GM12873 (cell line): ENCODE measurements at regions not wholly inside any gene's neighbourhood (a gene's known extent, or its start where the extent isn't known, plus 50 kb on each side); places are given as distances from the start of the nearest gene placed in this dataset.

Experiments
- TF ChIP-seq, protein P1 (sequence below): IDR thresholded peaks from 2 replicates; pipeline ENCODE4 v1.5.1; 2012; ENCODE audit warnings: low read depth, mild to moderate bottlenecking, moderate library complexity, low read length, control low read depth; ENCODE audit not compliant: insufficient read depth; ENCODE audit errors: missing control alignments

GRCh38 chr16:58948244-58948643 lies 214.1 kb upstream of the GOT2 start:
- TF ChIP-seq, protein P1, sequence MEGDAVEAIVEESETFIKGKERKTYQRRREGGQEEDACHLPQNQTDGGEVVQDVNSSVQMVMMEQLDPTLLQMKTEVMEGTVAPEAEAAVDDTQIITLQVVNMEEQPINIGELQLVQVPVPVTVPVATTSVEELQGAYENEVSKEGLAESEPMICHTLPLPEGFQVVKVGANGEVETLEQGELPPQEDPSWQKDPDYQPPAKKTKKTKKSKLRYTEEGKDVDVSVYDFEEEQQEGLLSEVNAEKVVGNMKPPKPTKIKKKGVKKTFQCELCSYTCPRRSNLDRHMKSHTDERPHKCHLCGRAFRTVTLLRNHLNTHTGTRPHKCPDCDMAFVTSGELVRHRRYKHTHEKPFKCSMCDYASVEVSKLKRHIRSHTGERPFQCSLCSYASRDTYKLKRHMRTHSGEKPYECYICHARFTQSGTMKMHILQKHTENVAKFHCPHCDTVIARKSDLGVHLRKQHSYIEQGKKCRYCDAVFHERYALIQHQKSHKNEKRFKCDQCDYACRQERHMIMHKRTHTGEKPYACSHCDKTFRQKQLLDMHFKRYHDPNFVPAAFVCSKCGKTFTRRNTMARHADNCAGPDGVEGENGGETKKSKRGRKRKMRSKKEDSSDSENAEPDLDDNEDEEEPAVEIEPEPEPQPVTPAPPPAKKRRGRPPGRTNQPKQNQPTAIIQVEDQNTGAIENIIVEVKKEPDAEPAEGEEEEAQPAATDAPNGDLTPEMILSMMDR = no peak

DNA sequence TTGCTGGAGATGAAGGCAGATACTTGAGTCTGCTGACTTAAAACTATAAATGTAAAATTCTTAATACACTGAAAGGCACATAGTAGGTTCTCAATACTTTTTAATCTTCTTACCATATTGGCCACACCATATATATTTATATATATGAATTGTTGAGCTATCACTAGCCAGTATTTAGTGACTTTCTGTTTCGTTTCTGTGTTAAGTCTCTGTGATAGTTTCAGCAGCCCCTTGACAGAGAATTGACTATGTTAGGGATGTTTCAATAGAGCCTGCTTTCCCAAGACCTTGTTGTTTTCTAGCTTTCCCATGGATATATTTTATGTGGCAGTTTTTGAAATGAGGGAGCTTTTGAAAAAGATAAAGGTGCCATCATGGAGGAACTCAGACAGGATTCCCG lies 206.5 kb upstream of the GOT2 start:
- TF ChIP-seq, protein P1 = no peak

DNA sequence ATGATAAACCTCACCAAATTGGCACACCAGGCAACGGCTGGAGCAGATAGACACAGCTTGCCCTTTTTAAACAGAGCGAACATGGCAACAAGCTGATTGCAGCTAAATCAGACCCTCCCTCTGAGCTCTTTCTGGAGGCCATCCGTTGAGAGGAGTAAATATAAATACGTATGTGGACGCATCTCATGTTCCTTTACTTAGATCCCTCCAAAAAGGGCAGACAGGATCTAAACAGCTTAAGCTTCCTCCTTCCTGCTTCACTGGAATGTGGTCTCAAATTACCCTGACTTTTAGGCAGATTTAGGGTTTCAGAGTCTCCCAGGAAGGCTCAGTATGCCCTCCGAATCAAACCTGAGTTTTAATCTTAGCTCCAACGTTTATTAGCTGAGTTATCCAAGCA lies 204.7 kb upstream of the GOT2 start:
- TF ChIP-seq, protein P1 = no peak

- TF ChIP-seq, protein P1 = no peak
Observed at GRCh38 chr16:58937661-58938060, 203.5 kb upstream of the GOT2 start.

- TF ChIP-seq, protein P1 = no peak
Observed at GRCh38 chr16:58933186-58933585, 199.1 kb upstream of the GOT2 start.

DNA sequence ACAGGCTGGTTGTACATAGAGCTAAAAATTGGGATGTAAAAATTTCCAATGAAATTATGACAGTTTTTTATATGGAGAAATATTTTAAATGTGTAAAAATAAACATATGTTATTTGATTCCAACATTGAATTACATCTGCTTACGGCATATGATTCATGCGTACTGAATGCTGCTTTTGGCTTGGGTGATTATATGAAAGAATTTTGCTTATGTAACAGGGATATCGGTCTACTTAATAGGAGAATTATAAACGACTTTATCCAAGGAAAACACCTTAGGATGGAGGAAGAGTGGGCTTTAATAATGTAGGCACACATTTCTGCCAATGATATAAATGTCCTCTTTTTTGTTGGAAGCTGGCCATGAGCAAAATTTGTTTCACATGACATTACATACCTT lies 197.3 kb upstream of the GOT2 start:
- TF ChIP-seq, protein P1 = no peak

GRCh38 chr16:58923094-58923493 lies 189.0 kb upstream of the GOT2 start:
- TF ChIP-seq, protein P1 = no peak
